ELR (cell line): ENCODE measurements at regions not wholly inside any gene's neighbourhood (a gene's known extent, or its start where the extent isn't known, plus 50 kb on each side); places are given as distances from the start of the nearest gene placed in this dataset.
"Not testable (repeated sequence)": the region's sequence is repeated elsewhere in the genome, so short reads cannot be mapped to it uniquely, and the experiment has no call there.

ENCODE experiments used
- DNase-seq: peaks from one replicate; pipeline ENCODE4 v3.0.0-alpha.2; 2015; ENCODE audit warnings: low read depth

GRCh38 chr13:74574964-74575728 lies 440.9 kb upstream of the KLF12 start:
- no peak for DNase-seq

- DNase-seq = peak; percentile 14
Measured at GRCh38 chr13:74573654-74574053, 439.4 kb upstream of the KLF12 start.

GRCh38 chr13:74571811-74572210 lies 437.6 kb upstream of the KLF12 start:
- DNase-seq = no peak

GRCh38 chr13:74570834-74571233 lies 436.6 kb upstream of the KLF12 start:
- DNase-seq = peak; percentile 42

GRCh38 chr13:74570046-74570445 lies 435.8 kb upstream of the KLF12 start:
- no peak for DNase-seq

- no peak for DNase-seq
Measured at GRCh38 chr13:74569251-74569650, 435.0 kb upstream of the KLF12 start.

- DNase-seq = no peak
Measured at GRCh38 chr13:74567485-74567884, 433.3 kb upstream of the KLF12 start.

GRCh38 chr13:74562381-74562780 lies 428.2 kb upstream of the KLF12 start:
- peak; percentile 34 for DNase-seq

GRCh38 chr13:74561155-74561554 lies 427.0 kb upstream of the KLF12 start:
- DNase-seq = no peak

- no peak for DNase-seq
Measured at GRCh38 chr13:74560325-74560724, 426.1 kb upstream of the KLF12 start.

GRCh38 chr13:74557870-74558269 lies 423.7 kb upstream of the KLF12 start:
- no peak for DNase-seq

GRCh38 chr13:74555651-74556420 lies 421.6 kb upstream of the KLF12 start:
- DNase-seq = no peak

GRCh38 chr13:74555276-74555625 lies 421.0 kb upstream of the KLF12 start:
- no peak for DNase-seq

GRCh38 chr13:74554569-74555275 lies 420.5 kb upstream of the KLF12 start:
- DNase-seq = no peak

GRCh38 chr13:74550039-74550438 lies 415.8 kb upstream of the KLF12 start:
- no peak for DNase-seq

- not testable (repeated sequence) for DNase-seq
Measured at GRCh38 chr13:74536649-74537048, 402.4 kb upstream of the KLF12 start.

GRCh38 chr13:74533226-74533625 lies 399.0 kb upstream of the KLF12 start:
- DNase-seq = no peak

GRCh38 chr13:74530011-74530410 lies 395.8 kb upstream of the KLF12 start:
- no peak for DNase-seq

- DNase-seq = peak; percentile 2
Measured at GRCh38 chr13:74528734-74529513, 394.7 kb upstream of the KLF12 start.

- DNase-seq = no peak
Measured at GRCh38 chr13:74523057-74523456, 388.9 kb upstream of the KLF12 start.

- no peak for DNase-seq
Measured at GRCh38 chr13:74511523-74511922, 377.3 kb upstream of the KLF12 start.

- no peak for DNase-seq
Measured at GRCh38 chr13:74487091-74487722, 353.0 kb upstream of the KLF12 start.
